ENCODE measurements at regions not wholly inside any gene's neighbourhood (a gene's known extent, or its start where the extent isn't known, plus 50 kb on each side); places are given as distances from the start of the nearest gene placed in this dataset.

DNA sequence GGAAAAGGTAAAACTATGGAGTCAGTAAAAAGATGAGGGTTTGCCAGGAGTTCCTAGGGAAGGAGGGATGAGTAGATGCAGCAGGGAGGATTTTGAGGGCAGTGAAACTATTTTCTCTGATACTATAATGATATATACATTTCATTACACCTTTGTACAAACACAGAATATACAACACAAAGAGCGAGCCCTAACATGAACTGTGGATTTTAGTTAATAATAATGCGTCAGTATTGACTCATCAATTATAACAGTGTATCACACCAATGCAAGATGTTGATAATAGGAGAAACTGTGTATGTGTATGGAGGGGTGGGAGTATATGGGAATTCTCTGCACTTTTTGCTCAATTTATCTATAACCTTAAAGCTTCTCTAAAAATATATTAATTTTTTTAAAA, 404.3 kb upstream of the NOVA1 start:
- no peaks in the 10 kb centered on the region for H3K9me3 ChIP-seq (ENCODE audit: control insufficient read depth, low read length)

GRCh38 chr14:27006570-27006969, 408.7 kb upstream of the NOVA1 start:
- no peaks in the 10 kb centered on the region for H3K27me3 ChIP-seq (ENCODE audit: control insufficient read depth, insufficient read depth, low read length)
- H3K4me2 ChIP-seq (ENCODE audit: low read length), result no peak overlapping the region
- H3K9me3 ChIP-seq (ENCODE audit: control insufficient read depth, low read length), result no peaks in the 10 kb centered on the region
- H3K27ac ChIP-seq, result no peak overlapping the region
- no peak overlapping the region for H3K4me3 ChIP-seq (ENCODE audit: low read depth, low read length)
- H3K79me2 ChIP-seq, result no peaks in the 10 kb centered on the region
- no peaks in the 10 kb centered on the region for H3K4me1 ChIP-seq
- TF ChIP-seq CTCF (IDR thresholded peaks at IDR 0.05), result no peak
- no peak overlapping the region for H2AFZ ChIP-seq
- no peak overlapping the region for H3K9ac ChIP-seq
- no peaks in the 10 kb centered on the region for H3K36me3 ChIP-seq (ENCODE audit: control insufficient read depth, insufficient read depth, low read length)

More for the DNA sequence above, 404.3 kb upstream of the NOVA1 start:
- Histone ChIP-seq H3K27ac (no peak overlapping the region), H3K36me3 (ENCODE audit: control insufficient read depth, insufficient read depth, low read length) (no peaks in the 10 kb centered on the region), H3K27me3 (ENCODE audit: control insufficient read depth, insufficient read depth, low read length) (no peaks in the 10 kb centered on the region), H3K79me2 (no peaks in the 10 kb centered on the region), H3K4me1 (no peaks in the 10 kb centered on the region), H3K4me3 (ENCODE audit: low read depth, low read length) (no peak overlapping the region), H3K4me2 (ENCODE audit: low read length) (no peak overlapping the region), H3K9ac (no peak overlapping the region), H2AFZ (no peak overlapping the region)
- TF ChIP-seq CTCF (IDR thresholded peaks at IDR 0.05), result no peak

- H3K27ac ChIP-seq, result no peak overlapping the region
- no peaks in the 10 kb centered on the region for H3K36me3 ChIP-seq (ENCODE audit: control insufficient read depth, insufficient read depth, low read length)
- TF ChIP-seq CTCF (IDR thresholded peaks at IDR 0.05), result no peak
Observed at GRCh38 chr14:27008187-27008586, 410.4 kb upstream of the NOVA1 start.

GRCh38 chr14:27012641-27013040, 414.8 kb upstream of the NOVA1 start:
- H3K36me3 ChIP-seq (ENCODE audit: control insufficient read depth, insufficient read depth, low read length), result no peaks in the 10 kb centered on the region

More at GRCh38 chr14:27008187-27008586, 410.4 kb upstream of the NOVA1 start:
- H3K4me3 ChIP-seq (ENCODE audit: low read depth, low read length), result no peak overlapping the region
- no peaks in the 10 kb centered on the region for H3K4me1 ChIP-seq
- H2AFZ ChIP-seq, result no peak overlapping the region
- no peaks in the 10 kb centered on the region for H3K27me3 ChIP-seq (ENCODE audit: control insufficient read depth, insufficient read depth, low read length)
- no peaks in the 10 kb centered on the region for H3K79me2 ChIP-seq
- no peak overlapping the region for H3K9ac ChIP-seq
- no peak overlapping the region for H3K4me2 ChIP-seq (ENCODE audit: low read length)
- no peaks in the 10 kb centered on the region for H3K9me3 ChIP-seq (ENCODE audit: control insufficient read depth, low read length)

More at GRCh38 chr14:27012641-27013040, 414.8 kb upstream of the NOVA1 start:
- Histone ChIP-seq H3K27ac (no peak overlapping the region), H3K4me1 (no peaks in the 10 kb centered on the region), H3K9me3 (ENCODE audit: control insufficient read depth, low read length) (no peaks in the 10 kb centered on the region), H3K4me3 (ENCODE audit: low read depth, low read length) (no peak overlapping the region), H3K4me2 (ENCODE audit: low read length) (no peak overlapping the region), H3K27me3 (ENCODE audit: control insufficient read depth, insufficient read depth, low read length) (no peaks in the 10 kb centered on the region), H3K79me2 (no peaks in the 10 kb centered on the region), H3K9ac (no peak overlapping the region), H2AFZ (no peak overlapping the region)
- TF ChIP-seq CTCF (IDR thresholded peaks at IDR 0.05), result no peak

Measured in parathyroid adenoma (tissue), 2 donors.